K562 (cell line): ENCODE measurements at regions not wholly inside any gene's neighbourhood (a gene's known extent, or its start where the extent isn't known, plus 50 kb on each side); places are given as distances from the start of the nearest gene placed in this dataset.

Experiments
- ATAC-seq: fragments of 200-7000 bp; cut with Tn5 transposase; 3 replicates; pipeline ENCODE4 v1.9.1; 2020; ENCODE audit warnings: moderate library complexity
- BruUV-seq: library from RNA; stranded (reverse); fragments of 400-500 nt; replicated peaks from 2 replicates; lab custom pipeline; 2021; lab: Mats Ljungman, UMichigan
- CTCF ChIA-PET: fragments of 300-600 bp; formaldehyde crosslinking; extraction: SDS; loops from one replicate; lab custom pipeline; 2021; ENCODE audit warnings: low intra/inter-chr PET ratio; lab: Yijun Ruan, JAX
- POLR2A ChIA-PET: fragments of 300-600, 350-650 bp; sonication (Branson Sonifier 250); formaldehyde crosslinking; extraction: SDS; loops from one replicate; lab custom pipeline; 2021; ENCODE audit warnings: antibody characterized with exemption, inconsistent platforms; lab: Yijun Ruan, JAX
- DNase-seq, 4 experiments: peaks; one replicate each; pipeline versions ENCODE4 v3.0.0 to v3.0.0-alpha.2; 2011 to 2018; ENCODE audit warnings: low spot score in 3 of 4, mixed read lengths in 3 of 4; ENCODE audit errors: extremely low read depth in 1 of 4
- FAIRE-seq: peaks from 2 replicates; lab custom pipeline; 2011; peaks lifted over from hg19 to GRCh38; lab: Jason Lieb, UNC
- H2AFZ ChIP-seq: 2 replicates; pipeline ENCODE4 v1.6.0; 2011; ENCODE audit warnings: low read depth, low read length, control low read depth, inconsistent platforms
- H3K27ac ChIP-seq: fragments of 200-600 bp; 3 replicates; pipeline ENCODE4 v1.8.0; 2011; ENCODE audit warnings: low read depth, mild to moderate bottlenecking, control low read depth, inconsistent platforms, low read length, moderate library complexity, mixed read lengths; ENCODE audit errors: extremely low read depth
- H3K27me3 ChIP-seq, 2 experiments: fragments of 300-600 bp in 1 of 2; 2 replicates in 1 of 2; 3 replicates in 1 of 2; pipeline versions ENCODE4 v1.6.0 to v1.8.0; 2011; ENCODE audit warnings: inconsistent platforms in 2 of 2, low read length in 2 of 2, mild to moderate bottlenecking in 1 of 2, mixed read lengths in 1 of 2, moderate library complexity in 1 of 2; ENCODE audit not compliant: control insufficient read depth in 2 of 2, insufficient read depth in 2 of 2
- H3K36me3 ChIP-seq: fragments of 300-600 bp; 3 replicates; pipeline ENCODE4 v1.8.0; 2011; ENCODE audit warnings: mild to moderate bottlenecking, low read length, inconsistent platforms; ENCODE audit not compliant: control insufficient read depth, insufficient read depth
- H3K4me1 ChIP-seq, 2 experiments: fragments of 200-600 bp in 1 of 2; replicated peaks in 1 of 2; 2 replicates in 1 of 2; 3 replicates in 1 of 2; pipeline versions ENCODE4 v1.5.1 to v1.8.0; 2011; ENCODE audit warnings: inconsistent platforms in 2 of 2, low read length in 2 of 2, mild to moderate bottlenecking in 1 of 2, mixed read lengths in 1 of 2, moderate library complexity in 1 of 2; ENCODE audit not compliant: control insufficient read depth in 2 of 2, insufficient read depth in 2 of 2
- H3K4me2 ChIP-seq: 2 replicates; pipeline ENCODE4 v1.6.1; 2011; ENCODE audit warnings: low read length, control low read depth, inconsistent platforms, mixed read lengths; ENCODE audit not compliant: insufficient read depth
- H3K4me3 ChIP-seq: fragments of 200-600 bp; sonication (generic), shearing (Covaris generic); 2 replicates; pipeline ENCODE4 v1.5.1; 2016; ENCODE audit warnings: control low read depth, inconsistent platforms
- H3K79me2 ChIP-seq: fragments of 200-600 bp; 3 replicates; pipeline ENCODE4 v1.8.0; 2011; ENCODE audit warnings: low read length, inconsistent platforms; ENCODE audit not compliant: control insufficient read depth, insufficient read depth
- H3K9ac ChIP-seq, 2 experiments: 2 replicates each; pipeline versions ENCODE4 v1.6.0 to v1.6.1; 2011; ENCODE audit warnings: low read depth in 2 of 2, low read length in 2 of 2, control low read depth in 1 of 2, inconsistent platforms in 1 of 2, mild to moderate bottlenecking in 1 of 2, mixed read lengths in 1 of 2; ENCODE audit not compliant: insufficient read depth in 1 of 2
- H3K9me1 ChIP-seq: one replicate; pipeline ENCODE4 v1.6.0; 2011; ENCODE audit warnings: inconsistent platforms, mild to moderate bottlenecking, low read length, moderate library complexity; ENCODE audit not compliant: control insufficient read depth, insufficient read depth
- H3K9me3 ChIP-seq: replicated peaks from 2 replicates; pipeline ENCODE4 v1.5.1; 2011; ENCODE audit warnings: low read depth, low read length, inconsistent platforms; ENCODE audit not compliant: control insufficient read depth, insufficient read depth
- H4K20me1 ChIP-seq: replicated peaks from 2 replicates; pipeline ENCODE4 v1.6.1; 2011; ENCODE audit warnings: low read length, inconsistent platforms, mixed read lengths; ENCODE audit not compliant: control insufficient read depth, insufficient read depth
- CBFB ChIP-seq: sonication (generic); formaldehyde crosslinking; IDR thresholded peaks from 2 replicates; pipeline ENCODE4 v1.4.0; 2020; ENCODE audit warnings: mild to moderate bottlenecking, missing genetic modification reagents
- CUX1 ChIP-seq: fragments of 200-800 bp; sonication (Bioruptor generic); IDR thresholded peaks from 2 replicates; pipeline ENCODE4 v1.6.1; 2016; ENCODE audit warnings: missing genetic modification characterization, missing compliant biosample characterization
- FIP1L1 ChIP-seq: fragments of 200-400 bp; formaldehyde crosslinking; IDR thresholded peaks from 2 replicates; pipeline ENCODE4 v1.6.1; 2018; ENCODE audit warnings: mild to moderate bottlenecking, low read depth, low read length; ENCODE audit not compliant: poor library complexity, severe bottlenecking
- ZFP36 ChIP-seq: fragments of 150-350 bp; IDR thresholded peaks from 2 replicates; pipeline ENCODE4 v1.6.1; 2018; ENCODE audit warnings: low read length, low read depth; ENCODE audit not compliant: partially characterized antibody
- ZNF224 ChIP-seq: sonication (generic); formaldehyde crosslinking; IDR thresholded peaks from 2 replicates; pipeline ENCODE4 v1.8.0; 2022; ENCODE audit warnings: mild to moderate bottlenecking, missing genetic modification reagents
- WGBS: fragments of 100-300 bp; shearing (Covaris generic); methylation state at CpG from one replicate; pipeline ENCODE4 v1.1.6; 2016; ENCODE audit warnings: low coverage, mixed read lengths; ENCODE audit not compliant: insufficient coverage; ENCODE audit errors: missing lambda C conversion rate; 5-methylcytosine and 5-hydroxymethylcytosine counted together
- in situ Hi-C: fragments of 300-500 bp; cut with MboI; formaldehyde crosslinking; loops from 4 replicates; pipeline ENCODE4 v1.15.0; 2018; ENCODE audit warnings: inconsistent platforms, mixed read lengths
- intact Hi-C: fragments of 100-400 bp; cut with micrococcal nuclease; formaldehyde crosslinking; loops from 2 replicates; pipeline ENCODE4 v1.14.2; 2022
- TF ChIP-seq, protein P1 (sequence below): fragments of 250-450 bp; sonication (Bioruptor Pico); IDR thresholded peaks from 2 replicates; pipeline ENCODE4 v1.4.0; 2020
- TF ChIP-seq, protein P2 (sequence below): fragments of 250-450 bp; sonication (Bioruptor Pico); IDR thresholded peaks from 2 replicates; pipeline ENCODE4 v1.9.0; 2021; ENCODE audit warnings: mild to moderate bottlenecking, inconsistent platforms

GRCh38 chr6:165941249-165941775, 226.3 kb downstream of the TBXT start (continued):
- TF ChIP-seq, protein P1, sequence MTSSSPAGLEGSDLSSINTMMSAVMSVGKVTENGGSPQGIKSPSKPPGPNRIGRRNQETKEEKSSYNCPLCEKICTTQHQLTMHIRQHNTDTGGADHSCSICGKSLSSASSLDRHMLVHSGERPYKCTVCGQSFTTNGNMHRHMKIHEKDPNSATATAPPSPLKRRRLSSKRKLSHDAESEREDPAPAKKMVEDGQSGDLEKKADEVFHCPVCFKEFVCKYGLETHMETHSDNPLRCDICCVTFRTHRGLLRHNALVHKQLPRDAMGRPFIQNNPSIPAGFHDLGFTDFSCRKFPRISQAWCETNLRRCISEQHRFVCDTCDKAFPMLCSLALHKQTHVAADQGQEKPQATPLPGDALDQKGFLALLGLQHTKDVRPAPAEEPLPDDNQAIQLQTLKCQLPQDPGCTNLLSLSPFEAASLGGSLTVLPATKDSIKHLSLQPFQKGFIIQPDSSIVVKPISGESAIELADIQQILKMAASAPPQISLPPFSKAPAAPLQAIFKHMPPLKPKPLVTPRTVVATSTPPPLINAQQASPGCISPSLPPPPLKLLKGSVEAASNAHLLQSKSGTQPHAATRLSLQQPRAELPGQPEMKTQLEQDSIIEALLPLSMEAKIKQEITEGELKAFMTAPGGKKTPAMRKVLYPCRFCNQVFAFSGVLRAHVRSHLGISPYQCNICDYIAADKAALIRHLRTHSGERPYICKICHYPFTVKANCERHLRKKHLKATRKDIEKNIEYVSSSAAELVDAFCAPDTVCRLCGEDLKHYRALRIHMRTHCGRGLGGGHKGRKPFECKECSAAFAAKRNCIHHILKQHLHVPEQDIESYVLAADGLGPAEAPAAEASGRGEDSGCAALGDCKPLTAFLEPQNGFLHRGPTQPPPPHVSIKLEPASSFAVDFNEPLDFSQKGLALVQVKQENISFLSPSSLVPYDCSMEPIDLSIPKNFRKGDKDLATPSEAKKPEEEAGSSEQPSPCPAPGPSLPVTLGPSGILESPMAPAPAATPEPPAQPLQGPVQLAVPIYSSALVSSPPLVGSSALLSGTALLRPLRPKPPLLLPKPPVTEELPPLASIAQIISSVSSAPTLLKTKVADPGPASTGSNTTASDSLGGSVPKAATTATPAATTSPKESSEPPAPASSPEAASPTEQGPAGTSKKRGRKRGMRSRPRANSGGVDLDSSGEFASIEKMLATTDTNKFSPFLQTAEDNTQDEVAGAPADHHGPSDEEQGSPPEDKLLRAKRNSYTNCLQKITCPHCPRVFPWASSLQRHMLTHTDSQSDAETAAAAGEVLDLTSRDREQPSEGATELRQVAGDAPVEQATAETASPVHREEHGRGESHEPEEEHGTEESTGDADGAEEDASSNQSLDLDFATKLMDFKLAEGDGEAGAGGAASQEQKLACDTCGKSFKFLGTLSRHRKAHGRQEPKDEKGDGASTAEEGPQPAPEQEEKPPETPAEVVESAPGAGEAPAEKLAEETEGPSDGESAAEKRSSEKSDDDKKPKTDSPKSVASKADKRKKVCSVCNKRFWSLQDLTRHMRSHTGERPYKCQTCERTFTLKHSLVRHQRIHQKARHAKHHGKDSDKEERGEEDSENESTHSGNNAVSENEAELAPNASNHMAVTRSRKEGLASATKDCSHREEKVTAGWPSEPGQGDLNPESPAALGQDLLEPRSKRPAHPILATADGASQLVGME (CRISPR knock-in tag), result no peak

DNA sequence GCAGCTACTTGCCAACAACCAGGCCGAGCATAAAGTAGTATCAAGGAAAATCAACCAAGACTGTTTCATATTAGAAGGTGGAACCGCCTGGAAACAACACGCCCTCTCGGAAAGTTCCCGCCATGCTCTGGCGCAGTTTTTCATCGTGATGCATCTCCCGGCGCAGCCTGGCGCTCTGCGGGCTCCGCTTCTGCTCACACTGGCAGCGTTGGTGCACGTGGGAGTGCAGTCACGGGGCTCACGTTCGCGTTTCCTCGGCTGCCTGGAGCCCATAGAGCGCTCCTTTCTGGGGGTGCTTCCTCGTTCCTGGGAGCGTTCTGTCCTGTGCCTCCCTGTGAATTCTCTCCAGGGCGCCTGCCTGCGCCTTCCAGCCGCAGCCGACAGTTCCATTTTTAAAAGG, 227.3 kb downstream of the TBXT start:
- intact Hi-C loops, result no loop called here
- POLR2A ChIA-PET, result no interaction called here
- DNase-seq (no peak), ATAC-seq (no peak), FAIRE-seq (no peak)
- BruUV-seq, result no TSS peak
- Histone ChIP-seq H4K20me1 (no peaks in the 10 kb centered on the region), H3K9me3 (no peaks in the 10 kb centered on the region), H3K4me3 (no peak overlapping the region), H2AFZ (no peak overlapping the region), H3K27me3 (peaks cover 0 to 9% of the 10 kb centered on the region in 2 experiments; a peak in 3 of 5 replicates), H3K79me2 (no peaks in the 10 kb centered on the region), H3K9ac (no peak overlapping the region), H3K4me2 (no peak overlapping the region), H3K27ac (no peak overlapping the region), H3K9me1 (no peaks in the 10 kb centered on the region), H3K36me3 (no peaks in the 10 kb centered on the region), H3K4me1 (no peaks in the 10 kb centered on the region)
- under 1% methylated on average over 24 of the region's 26 CpGs for WGBS
- CTCF ChIA-PET, result no interaction called here
- in situ Hi-C loops, result no loop called here
- no peak for TF ChIP-seq CUX1 (CRISPR knock-in tag)
- no peak for TF ChIP-seq ZFP36
- TF ChIP-seq FIP1L1, result no peak
- no peak for TF ChIP-seq ZNF224
- TF ChIP-seq, protein P2, sequence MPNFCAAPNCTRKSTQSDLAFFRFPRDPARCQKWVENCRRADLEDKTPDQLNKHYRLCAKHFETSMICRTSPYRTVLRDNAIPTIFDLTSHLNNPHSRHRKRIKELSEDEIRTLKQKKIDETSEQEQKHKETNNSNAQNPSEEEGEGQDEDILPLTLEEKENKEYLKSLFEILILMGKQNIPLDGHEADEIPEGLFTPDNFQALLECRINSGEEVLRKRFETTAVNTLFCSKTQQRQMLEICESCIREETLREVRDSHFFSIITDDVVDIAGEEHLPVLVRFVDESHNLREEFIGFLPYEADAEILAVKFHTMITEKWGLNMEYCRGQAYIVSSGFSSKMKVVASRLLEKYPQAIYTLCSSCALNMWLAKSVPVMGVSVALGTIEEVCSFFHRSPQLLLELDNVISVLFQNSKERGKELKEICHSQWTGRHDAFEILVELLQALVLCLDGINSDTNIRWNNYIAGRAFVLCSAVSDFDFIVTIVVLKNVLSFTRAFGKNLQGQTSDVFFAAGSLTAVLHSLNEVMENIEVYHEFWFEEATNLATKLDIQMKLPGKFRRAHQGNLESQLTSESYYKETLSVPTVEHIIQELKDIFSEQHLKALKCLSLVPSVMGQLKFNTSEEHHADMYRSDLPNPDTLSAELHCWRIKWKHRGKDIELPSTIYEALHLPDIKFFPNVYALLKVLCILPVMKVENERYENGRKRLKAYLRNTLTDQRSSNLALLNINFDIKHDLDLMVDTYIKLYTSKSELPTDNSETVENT, result no peak
- no peak for TF ChIP-seq CBFB
